ENCODE measurements at regions not wholly inside any gene's neighbourhood (a gene's known extent, or its start where the extent isn't known, plus 50 kb on each side); places are given as distances from the start of the nearest gene placed in this dataset.
A peak's percentile ranks its signal among the peaks of the same experiment; 100 is the strongest.

DNA sequence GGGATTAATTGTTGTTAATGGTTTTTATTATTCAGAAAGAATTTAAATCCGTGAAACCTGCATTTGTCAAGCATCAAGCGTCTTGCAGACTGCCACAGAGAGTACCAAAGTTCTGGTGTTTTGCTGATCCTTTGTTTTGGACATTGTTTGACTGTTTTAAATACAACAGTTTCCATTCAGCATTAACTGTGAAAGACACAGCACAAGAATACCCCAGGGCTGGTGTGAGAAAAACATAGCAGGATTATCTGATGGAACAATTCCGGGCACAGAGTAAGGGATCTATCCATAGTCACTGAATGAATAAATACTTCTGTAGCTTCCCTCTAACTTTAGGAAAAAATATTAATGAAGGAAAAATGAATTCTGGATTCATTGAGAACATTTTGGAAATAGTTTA is 202.3 kb downstream of the LTN1 start:
- H3K9me3 Mint-ChIP-seq (ENCODE audit: unreplicated experiment) = no peaks in the 10 kb centered on the region
- TF ChIP-seq, protein P1, sequence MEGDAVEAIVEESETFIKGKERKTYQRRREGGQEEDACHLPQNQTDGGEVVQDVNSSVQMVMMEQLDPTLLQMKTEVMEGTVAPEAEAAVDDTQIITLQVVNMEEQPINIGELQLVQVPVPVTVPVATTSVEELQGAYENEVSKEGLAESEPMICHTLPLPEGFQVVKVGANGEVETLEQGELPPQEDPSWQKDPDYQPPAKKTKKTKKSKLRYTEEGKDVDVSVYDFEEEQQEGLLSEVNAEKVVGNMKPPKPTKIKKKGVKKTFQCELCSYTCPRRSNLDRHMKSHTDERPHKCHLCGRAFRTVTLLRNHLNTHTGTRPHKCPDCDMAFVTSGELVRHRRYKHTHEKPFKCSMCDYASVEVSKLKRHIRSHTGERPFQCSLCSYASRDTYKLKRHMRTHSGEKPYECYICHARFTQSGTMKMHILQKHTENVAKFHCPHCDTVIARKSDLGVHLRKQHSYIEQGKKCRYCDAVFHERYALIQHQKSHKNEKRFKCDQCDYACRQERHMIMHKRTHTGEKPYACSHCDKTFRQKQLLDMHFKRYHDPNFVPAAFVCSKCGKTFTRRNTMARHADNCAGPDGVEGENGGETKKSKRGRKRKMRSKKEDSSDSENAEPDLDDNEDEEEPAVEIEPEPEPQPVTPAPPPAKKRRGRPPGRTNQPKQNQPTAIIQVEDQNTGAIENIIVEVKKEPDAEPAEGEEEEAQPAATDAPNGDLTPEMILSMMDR (IDR thresholded peaks at IDR 0.05; ENCODE audit: partially characterized antibody, unreplicated experiment) = no peak

DNA sequence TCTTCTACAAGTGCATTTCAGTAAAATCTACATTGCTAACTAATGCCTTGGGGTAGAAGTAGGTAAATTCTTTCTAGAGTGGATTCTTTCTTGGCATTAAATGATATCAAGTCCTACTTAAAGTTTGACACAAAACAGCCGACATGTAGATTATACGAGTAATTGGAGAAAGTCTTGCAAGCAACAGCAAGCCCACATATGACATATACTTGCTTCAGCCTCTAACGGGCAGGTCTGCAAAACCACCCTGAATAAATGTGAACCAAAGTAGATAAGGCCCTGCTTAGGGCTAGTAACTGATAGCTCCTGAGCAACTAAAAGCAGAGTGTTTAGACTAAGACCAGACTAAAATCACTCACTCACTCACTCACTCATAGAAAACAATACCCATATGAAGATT is 203.2 kb downstream of the LTN1 start:
- no peak for DNase-seq
- Mint-ChIP-seq H3K9me3 (ENCODE audit: unreplicated experiment) (no peaks in the 10 kb centered on the region), H3K36me3 (ENCODE audit: unreplicated experiment) (no peaks in the 10 kb centered on the region), H3K4me3 (ENCODE audit: unreplicated experiment) (no peak overlapping the region), H3K27me3 (ENCODE audit: unreplicated experiment) (no peaks in the 10 kb centered on the region), H3K27ac (ENCODE audit: unreplicated experiment) (no peak overlapping the region), H3K4me1 (ENCODE audit: low read depth, unreplicated experiment) (no peaks in the 10 kb centered on the region)
- TF ChIP-seq, protein P1 (IDR thresholded peaks at IDR 0.05; ENCODE audit: partially characterized antibody, unreplicated experiment) = no peak

More for the DNA sequence above, 202.3 kb downstream of the LTN1 start:
- no peak for DNase-seq
- Mint-ChIP-seq H3K27ac (ENCODE audit: unreplicated experiment) (no peak overlapping the region), H3K27me3 (ENCODE audit: unreplicated experiment) (peaks cover 2% of the 10 kb centered on the region), H3K4me3 (ENCODE audit: unreplicated experiment) (no peak overlapping the region), H3K36me3 (ENCODE audit: unreplicated experiment) (no peaks in the 10 kb centered on the region), H3K4me1 (ENCODE audit: low read depth, unreplicated experiment) (no peaks in the 10 kb centered on the region)

DNA sequence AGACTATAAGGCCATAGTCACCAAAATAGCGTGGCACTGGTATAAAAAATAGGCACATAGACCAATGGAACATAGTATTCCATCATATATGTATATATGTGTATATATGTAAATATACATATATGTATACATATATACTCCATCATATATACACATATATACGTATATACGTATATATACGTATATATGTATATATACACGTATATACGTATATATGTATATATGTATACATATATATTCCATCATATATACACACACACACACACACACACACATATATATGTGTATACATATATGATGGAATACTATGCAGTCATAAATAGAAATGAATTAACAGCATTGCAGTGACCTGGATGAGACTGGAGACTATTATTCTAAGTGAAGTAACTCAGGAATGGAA is 204.6 kb downstream of the LTN1 start:
- Mint-ChIP-seq H3K27ac (ENCODE audit: unreplicated experiment) (no peak overlapping the region), H3K27me3 (ENCODE audit: unreplicated experiment) (no peaks in the 10 kb centered on the region), H3K9me3 (ENCODE audit: unreplicated experiment) (no peaks in the 10 kb centered on the region), H3K4me1 (ENCODE audit: low read depth, unreplicated experiment) (no peaks in the 10 kb centered on the region), H3K36me3 (ENCODE audit: unreplicated experiment) (no peaks in the 10 kb centered on the region), H3K4me3 (ENCODE audit: unreplicated experiment) (no peak overlapping the region)
- no peak for DNase-seq
- TF ChIP-seq, protein P1 (IDR thresholded peaks at IDR 0.05; ENCODE audit: partially characterized antibody, unreplicated experiment) = no peak

DNA sequence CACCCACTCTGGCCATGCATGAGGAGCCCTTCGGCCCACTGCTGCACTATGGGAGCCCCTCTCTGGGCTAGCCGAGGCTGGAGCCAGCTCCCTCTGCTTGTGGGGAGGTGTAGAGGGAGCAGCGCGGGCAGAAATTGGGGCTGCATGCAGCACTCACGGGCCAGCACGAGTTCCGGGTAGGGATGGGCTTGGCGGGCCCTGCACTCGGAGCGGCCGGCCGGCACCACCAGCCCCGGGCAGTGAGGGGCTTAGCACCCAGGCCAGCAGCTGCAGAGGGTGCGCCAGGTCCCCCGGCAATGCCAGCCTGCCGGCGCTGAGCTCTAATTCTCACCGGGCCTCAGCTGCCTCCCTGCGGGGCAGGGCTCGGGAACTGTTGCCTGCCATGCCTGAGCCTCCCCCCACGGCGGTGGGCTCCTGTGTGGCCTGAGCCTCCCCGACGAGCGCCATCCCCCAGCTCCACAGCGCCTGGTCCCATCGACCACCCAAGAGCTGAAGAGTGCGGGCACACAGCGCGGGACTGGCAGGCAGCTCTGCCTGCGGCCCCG is 209.0 kb downstream of the LTN1 start:
- Mint-ChIP-seq H3K27ac (ENCODE audit: unreplicated experiment) (no peak overlapping the region), H3K4me1 (ENCODE audit: low read depth, unreplicated experiment) (no peaks in the 10 kb centered on the region), H3K36me3 (ENCODE audit: unreplicated experiment) (no peaks in the 10 kb centered on the region), H3K9me3 (ENCODE audit: unreplicated experiment) (no peaks in the 10 kb centered on the region), H3K4me3 (ENCODE audit: unreplicated experiment) (no peak overlapping the region), H3K27me3 (ENCODE audit: unreplicated experiment) (no peaks in the 10 kb centered on the region)
- DNase-seq = no peak
- TF ChIP-seq, protein P1 (IDR thresholded peaks at IDR 0.05; ENCODE audit: partially characterized antibody, unreplicated experiment) = no peak

DNA sequence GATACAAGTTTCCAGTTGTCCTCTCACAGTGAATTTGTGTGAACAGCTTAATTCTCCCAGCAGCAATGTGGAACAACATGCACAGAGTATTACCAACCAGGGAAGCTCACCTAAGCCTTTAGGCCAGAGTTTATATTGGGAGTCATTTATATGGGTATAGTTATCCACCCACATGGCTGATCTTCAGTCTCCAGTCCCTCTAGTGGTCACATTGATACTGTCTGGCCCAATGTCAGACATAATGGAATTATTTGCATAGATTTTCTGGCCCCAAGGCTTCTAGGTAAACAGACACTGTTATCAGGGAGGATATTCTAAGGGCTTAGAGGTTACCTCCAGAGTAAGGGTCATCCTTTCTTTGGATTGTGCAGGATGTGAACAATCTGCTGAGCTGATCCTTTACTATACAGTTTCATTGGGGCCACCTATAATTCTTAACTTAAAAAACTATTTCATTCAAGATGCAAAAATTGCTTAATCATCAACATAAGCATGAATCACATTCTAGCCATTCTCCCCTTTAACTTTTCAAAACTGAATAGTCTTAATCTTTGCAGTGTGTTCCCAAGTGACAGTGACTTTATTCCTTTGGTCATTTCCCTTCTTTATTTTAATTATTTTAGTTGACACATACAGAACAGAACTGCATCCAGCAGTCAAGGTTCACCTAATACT is 210.9 kb downstream of the LTN1 start:
- no peak for DNase-seq

More for the DNA sequence above, 210.9 kb downstream of the LTN1 start:
- no peak overlapping the region for H3K4me3 Mint-ChIP-seq (ENCODE audit: unreplicated experiment)
- TF ChIP-seq, protein P1 (IDR thresholded peaks at IDR 0.05; ENCODE audit: partially characterized antibody, unreplicated experiment) = peak; percentile 59
- no peaks in the 10 kb centered on the region for H3K9me3 Mint-ChIP-seq (ENCODE audit: unreplicated experiment)
- H3K27ac Mint-ChIP-seq (ENCODE audit: unreplicated experiment) = no peak overlapping the region
- H3K4me1 Mint-ChIP-seq (ENCODE audit: low read depth, unreplicated experiment) = no peaks in the 10 kb centered on the region
- H3K27me3 Mint-ChIP-seq (ENCODE audit: unreplicated experiment) = no peaks in the 10 kb centered on the region
- H3K36me3 Mint-ChIP-seq (ENCODE audit: unreplicated experiment) = no peaks in the 10 kb centered on the region
